GM21381 (cell line): ENCODE measurements at regions not wholly inside any gene's neighbourhood (a gene's known extent, or its start where the extent isn't known, plus 50 kb on each side); places are given as distances from the start of the nearest gene placed in this dataset.
"Not testable (repeated sequence)": the region's sequence is repeated elsewhere in the genome, so short reads cannot be mapped to it uniquely, and the experiment has no call there.

Experiments used
- ATAC-seq: cut with Tn5 transposase; IDR thresholded peaks from one replicate; pipeline ENCODE4 v1.9.1; 2021; ENCODE audit warnings: mild to moderate bottlenecking, moderate library complexity; ENCODE audit not compliant: unreplicated experiment

DNA sequence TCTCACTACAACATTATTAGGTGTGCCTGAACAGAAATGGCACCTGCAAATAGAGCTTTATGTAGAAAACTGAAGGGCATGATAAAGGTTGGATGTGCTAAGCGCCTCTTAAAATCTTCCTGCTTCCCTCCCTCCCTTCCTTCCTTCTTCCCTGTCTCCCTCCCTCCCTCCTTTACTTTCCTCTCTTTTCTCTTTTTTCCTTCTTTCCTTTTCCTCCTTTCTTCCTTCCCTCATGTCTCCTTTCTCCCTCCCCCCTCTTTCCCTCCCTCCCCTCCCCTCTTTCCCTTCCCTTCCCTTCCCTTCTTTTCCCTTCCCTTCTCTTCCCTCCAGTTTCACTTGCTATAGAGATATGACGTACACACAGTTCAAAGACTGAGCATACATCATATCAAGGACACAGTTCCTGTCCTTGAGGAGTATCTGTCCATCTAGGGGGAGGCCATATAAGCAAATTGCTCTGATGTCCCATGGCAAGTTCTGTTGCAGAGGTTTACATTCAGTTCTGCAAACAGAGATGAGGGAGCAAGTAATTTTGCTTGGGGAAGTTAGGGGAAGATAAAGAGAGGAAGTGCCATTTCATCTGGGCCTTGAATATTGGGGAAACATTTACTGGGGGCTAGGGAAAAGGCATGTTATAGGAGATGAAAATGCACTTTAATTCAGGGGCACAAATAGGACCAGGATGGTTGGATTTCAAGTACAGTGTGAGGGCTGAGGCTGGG lies 79.0 kb upstream of the EEF1E1 start:
- no peak for ATAC-seq

DNA sequence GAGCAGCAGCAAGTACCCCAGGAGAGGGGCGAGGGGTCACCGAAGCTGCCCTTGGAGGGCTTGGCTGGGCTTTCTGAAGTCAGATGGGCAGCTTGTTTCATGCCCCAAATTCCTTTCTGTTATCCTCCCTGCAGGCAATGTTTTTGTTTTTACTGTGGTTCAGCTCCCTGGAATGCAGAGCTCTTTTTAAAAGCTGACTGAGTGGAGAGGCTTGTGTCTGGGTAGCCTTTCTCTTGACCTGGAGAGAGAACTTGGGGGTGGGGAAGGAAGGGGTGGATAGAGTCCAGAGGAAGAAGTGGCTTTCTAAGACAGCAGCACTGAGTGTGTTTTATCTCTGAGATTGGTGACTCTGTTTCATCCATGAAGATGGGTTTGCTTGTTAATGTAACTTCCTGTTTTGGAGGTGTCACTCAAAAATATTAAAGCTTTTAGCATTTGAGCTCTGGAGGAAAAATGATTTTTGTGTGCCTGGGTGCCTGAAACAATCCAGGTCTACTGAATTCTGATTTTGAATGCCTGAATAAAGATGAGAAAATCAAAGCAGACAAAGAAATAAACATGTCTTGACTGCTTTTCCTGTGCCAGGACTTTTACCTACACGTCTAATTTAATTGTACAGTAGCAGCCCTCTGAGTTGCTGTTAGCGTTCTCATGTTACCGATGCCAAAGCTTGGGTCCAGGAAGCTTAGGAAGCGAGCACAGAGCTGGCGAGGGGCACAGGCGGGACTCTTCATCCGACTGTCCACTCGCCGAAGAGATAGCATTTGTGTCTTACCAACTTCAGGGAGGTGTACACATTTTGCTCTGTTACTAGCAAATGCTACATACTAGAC lies 78.2 kb upstream of the EEF1E1 start:
- ATAC-seq: no peak

DNA sequence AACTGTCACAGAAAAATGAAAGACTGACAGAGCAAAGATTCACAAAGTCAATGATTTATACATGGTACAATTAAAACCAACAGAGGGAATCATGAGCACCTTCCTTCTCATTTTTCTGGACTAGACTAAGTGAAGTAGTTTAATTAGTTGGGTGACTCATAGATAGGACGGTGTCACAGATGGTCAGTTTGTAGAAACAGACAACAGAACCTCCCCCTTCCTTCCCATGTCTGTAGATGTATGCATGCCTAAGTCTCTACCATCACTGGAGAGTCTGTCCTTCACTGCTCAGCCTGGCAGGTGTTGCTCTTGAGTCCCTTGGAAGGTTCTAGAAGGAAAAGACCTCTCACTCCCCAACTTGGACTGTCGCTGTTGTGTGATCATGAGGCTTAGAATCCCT lies 75.4 kb upstream of the EEF1E1 start:
- ATAC-seq: no peak

DNA sequence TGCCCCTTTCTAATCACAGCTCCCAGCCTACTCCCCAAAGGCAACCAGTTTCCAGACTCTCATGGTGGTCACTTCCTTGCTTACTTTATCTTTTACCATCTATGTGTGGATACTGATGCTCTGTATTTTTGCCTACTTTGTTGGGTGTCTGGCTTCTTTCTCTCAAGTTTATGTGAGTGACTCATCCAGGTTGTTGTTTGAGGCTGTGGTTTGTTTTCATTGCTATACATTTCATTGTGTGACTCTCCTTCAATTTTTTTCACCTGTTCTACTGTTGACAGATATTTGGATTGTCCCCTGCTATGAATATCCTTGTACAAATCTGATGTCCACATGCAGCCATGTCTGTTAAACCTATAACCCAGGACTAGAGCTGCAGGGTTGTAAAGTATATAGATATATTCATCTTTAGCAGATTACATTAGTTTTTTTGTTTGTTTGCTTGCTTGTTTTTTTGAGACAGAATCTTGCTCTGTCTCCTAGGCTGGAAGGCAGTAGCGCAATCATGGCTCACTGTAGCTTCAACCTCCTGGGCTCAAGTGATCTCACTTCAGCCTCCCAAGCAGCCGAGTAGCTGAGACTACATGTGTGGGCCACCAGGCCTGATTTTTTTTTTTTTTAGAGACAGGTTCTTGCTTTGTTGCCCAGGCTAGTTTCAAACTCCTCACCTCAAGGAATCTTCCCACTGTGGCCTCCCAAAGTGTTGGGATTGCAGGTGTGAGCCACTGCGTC lies 72.9 kb upstream of the EEF1E1 start:
- ATAC-seq: no peak

DNA sequence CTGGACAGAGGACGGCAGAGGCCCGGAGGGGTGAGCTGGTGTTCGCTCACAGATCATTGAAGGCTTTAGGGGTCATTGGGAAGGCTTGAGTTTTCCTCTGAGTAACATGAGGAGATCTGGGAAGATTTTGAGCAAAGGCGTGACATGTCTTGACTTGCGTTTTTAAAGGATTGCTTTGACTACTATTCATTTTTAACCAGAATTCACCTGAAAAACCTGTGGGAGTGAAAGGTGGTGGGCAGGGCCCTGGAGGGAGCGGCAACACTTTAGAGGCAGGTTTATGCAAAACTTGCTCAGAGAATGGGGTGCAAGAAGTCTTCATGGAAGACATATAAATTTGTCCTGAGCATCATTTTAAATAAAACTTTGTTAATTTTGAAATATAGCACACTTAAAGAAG lies 72.2 kb upstream of the EEF1E1 start:
- ATAC-seq: no peak

DNA sequence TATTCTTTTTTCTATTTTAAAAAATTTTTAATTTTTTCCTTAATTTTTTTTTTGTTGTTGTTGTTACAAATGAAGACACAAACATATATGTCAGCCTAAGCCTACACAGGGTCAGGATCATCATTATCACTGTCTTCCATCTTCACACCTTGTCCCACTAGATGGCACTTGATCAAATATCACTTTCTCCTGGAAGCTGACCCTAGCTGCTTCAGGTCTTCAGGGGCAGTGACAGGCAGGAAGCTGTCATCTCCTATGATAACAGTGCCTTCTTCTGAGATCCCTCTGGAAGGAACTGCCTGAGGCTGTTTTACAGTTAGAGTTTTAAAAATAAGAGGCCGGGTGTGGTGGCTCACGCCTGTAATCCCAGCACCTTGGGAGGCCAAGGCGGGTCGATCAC lies 70.2 kb upstream of the EEF1E1 start:
- no peak for ATAC-seq

DNA sequence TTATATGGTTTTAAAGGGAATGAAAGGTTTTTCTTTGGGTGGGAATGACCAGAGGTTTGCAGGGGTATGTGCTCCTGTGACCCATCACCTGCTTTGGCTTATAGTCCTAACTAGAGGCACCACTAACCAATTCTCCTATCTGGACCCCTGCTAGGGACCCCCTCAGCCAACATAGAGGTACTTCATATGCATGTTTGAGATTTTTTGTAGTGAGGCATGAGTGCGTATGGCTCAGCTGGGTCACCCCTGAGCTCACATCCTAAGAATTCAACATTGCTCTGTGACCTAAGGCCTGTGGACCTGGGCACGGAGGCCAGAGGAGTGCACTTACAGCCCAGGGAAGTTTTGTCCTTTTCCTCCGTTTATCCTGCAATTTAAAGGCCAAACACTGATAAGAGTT lies 68.4 kb upstream of the EEF1E1 start:
- ATAC-seq: no peak

DNA sequence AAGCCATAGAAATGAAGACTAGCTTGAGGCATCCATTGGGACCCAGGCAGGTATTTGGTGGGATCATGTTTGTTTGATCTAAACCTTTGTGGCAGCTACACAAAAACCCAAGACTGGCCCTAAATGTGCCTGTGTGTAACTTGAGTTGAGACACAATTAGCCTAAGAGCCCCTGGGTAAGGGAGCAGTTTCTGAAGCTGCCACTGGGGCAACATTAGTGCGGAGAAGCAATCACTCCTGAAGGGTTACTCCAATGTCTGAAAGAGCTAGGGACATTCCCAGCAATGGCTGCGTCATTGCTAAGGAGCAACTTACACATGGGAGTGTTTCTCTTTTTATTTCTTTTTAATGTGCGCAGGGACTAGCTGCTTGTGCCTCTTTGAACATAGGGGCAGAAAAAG lies 67.9 kb upstream of the EEF1E1 start:
- ATAC-seq: no peak

DNA sequence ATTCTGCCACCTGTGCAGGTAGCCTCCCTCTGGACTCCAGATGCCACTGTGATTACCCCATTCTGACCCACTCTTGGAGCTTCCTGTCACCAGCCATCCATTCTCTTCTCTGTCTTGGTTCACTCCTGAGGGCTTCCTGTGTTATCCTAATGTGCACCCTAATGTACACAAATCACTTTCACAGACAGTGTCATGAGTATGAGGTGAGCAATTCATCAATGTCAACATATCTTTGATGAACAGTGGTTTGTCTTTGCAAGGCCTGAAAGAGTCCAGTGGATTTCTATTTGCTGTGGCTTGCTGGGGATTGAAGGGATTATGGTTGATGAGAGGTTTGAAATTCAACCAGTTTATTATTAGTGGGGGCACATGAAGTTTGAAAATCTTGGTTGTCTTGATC lies 63.8 kb upstream of the EEF1E1 start:
- no peak for ATAC-seq

DNA sequence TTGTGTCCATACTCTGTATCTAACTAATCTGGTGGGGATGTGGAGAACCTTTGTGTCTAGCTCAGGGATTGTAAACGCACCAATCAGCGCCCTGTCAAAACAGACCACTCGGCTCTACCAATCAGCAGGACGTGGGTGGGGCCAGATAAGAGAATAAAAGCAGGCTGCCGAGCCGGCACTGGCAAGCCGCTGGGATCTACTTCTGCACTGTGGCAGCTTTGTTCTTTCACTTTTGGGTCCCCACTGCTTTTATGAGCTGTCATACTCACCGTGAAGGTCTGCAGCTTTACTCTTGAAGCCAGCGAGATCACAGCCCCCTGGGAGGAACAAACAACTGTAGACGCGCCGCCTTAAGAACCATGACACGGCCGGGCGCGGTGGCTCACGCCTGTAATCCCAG lies 62.7 kb upstream of the EEF1E1 start:
- ATAC-seq: not testable (repeated sequence)

DNA sequence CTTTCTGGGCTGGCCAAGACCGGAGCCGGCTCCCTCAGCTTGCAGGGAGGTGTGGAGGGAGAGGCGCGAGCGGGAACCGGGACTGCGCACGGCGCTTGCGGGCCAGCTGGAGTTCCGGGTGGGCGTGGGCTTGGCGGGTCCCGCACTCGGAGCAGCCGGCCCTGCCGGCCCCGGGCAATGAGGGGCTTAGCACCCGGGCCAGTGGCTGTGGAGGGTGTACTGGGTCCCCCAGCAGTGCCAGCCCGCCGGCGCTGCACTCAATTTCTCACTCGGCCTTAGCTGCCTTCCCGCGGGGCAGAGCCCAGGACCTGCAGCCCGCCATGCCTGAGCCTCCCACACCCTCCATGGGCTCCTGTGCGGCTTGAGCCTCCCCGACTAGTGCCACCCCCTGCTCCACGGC lies 61.9 kb upstream of the EEF1E1 start:
- ATAC-seq: not testable (repeated sequence)

DNA sequence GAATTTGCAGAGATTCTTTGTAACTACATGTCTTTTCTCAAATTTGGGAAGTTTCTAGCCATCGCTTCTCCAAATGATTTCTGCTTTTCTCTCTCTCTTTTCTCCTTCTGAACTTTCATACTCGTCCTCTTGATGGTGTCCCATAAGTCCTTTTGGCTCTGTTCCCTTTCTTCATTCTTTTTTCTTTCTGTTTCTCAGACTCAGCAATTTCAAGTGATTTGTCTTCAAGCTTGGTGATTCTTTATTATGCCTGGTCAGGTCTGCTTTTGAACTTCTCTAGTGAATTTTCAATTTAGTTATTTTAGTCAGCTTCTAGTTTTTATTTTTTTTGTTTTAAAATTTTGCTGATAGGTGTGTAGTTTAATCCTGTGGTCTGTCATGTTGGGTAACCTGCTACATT lies 57.6 kb upstream of the EEF1E1 start:
- ATAC-seq: no peak

DNA sequence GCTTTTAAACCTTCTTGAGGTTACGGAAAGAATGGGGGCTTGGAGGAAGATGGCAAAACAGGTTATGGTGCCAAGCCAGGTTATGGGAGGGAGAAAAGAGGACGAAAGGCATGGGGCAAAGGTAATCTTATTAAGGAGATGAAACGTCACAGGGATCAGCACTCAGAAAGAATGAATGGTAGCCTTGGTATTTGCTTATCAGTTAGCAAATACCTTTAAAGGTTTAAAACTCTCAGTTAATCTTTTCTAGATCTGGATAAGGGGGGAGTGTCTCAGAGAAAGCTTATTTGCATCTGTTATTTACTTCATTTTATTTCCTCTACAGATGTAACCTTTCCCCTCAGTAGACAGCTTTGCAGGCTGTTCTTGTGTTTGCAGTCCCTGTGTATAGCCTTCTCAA lies 55.5 kb upstream of the EEF1E1 start:
- no peak for ATAC-seq

DNA sequence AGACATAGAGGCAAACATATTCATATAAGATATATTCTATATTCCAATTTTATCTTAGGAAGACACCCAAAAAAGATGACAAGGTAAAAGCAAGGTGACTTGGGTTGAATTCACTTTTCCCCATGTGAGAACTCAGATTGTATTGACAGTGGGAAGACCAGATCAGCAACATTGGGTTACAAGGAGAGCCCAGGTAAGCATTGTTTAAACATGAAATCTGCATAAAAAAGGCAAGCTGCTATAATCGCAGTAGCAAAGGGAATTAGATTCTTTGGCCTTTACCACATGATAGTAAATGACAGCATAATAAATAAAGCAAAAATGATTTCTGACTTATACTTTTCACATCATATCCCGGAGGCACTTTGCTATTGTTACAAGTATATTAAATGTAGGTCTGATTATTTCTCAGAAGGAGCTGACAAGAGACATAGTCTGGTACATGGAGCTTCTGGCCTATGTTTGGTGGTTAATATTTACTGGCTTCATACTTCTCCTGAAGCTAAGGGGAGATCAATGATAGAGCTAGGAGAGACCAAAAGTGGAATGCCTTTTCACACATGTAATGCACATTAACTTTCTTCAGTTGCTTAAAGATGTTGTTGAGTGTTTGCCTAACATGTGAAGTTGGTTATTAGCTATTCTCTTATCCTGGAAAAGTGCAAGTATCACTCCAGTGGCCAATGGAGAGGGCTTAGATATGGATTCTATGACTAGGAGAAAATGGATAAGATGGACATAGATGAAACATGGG lies 53.1 kb upstream of the EEF1E1 start:
- ATAC-seq: no peak
